GM12873 (cell line): ENCODE measurements at regions not wholly inside any gene's neighbourhood (a gene's known extent, or its start where the extent isn't known, plus 50 kb on each side); places are given as distances from the start of the nearest gene placed in this dataset.

Experiments used
- CTCF ChIP-seq: IDR thresholded peaks from 2 replicates; pipeline ENCODE4 v1.5.1; 2012; ENCODE audit warnings: low read depth, mild to moderate bottlenecking, moderate library complexity, low read length, control low read depth; ENCODE audit not compliant: insufficient read depth; ENCODE audit errors: missing control alignments

GRCh38 chr7:136254148-136254547 lies 277.0 kb upstream of the MTPN start:
- no peak for TF ChIP-seq CTCF

- TF ChIP-seq CTCF, result no peak
These were observed 274.7 kb upstream of the MTPN start for GRCh38 chr7:136251826-136252225.

DNA sequence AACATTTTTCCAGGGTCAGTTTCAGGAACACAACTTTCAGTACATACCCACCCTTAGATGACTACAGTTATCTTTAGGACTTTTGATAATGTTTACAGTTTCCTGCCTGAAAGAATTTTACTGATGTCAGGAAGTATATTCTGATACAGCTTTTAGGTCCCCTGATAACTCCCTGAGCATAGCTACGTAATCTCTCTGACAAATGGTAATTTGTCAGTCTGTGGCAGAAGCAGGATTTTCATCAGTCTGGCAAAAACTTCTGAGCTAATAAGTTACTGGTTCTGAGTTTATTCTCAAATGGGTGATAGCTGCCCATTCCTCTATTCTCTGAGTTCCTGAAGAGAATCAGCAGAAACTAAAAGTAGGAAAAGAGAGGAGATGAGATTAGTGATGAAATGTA lies 270.1 kb upstream of the MTPN start:
- no peak for TF ChIP-seq CTCF

GRCh38 chr7:136245327-136246004 lies 268.3 kb upstream of the MTPN start:
- no peak for TF ChIP-seq CTCF

- TF ChIP-seq CTCF, result no peak
These were observed 256.9 kb upstream of the MTPN start for GRCh38 chr7:136234040-136234439.

- TF ChIP-seq CTCF, result no peak
These were observed 253.1 kb upstream of the MTPN start for GRCh38 chr7:136230210-136230609.

DNA sequence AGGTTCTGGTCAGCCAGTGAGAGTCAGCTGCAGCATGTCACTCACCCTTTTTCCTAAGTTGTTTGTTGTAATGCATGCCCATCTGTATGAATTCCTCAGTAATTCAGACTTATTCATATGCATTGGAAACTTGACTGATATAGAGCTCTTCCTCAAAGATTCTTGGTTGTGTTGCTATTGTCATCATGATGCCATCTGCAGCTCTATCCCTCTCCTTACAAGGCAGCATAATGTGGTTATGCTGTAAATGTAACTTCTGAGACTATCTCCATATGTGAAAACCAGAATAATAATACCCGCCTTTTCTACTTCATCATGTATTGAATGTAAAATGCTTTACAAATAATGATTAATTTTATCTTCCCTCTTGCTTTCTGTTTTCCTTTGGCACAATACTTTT lies 252.6 kb upstream of the MTPN start:
- no peak for TF ChIP-seq CTCF
